Hepatocyte (in vitro differentiated cells): ENCODE measurements at regions not wholly inside any gene's neighbourhood (a gene's known extent, or its start where the extent isn't known, plus 50 kb on each side); places are given as distances from the start of the nearest gene placed in this dataset.

ENCODE experiments used
- CTCF ChIP-seq: fragments of 200-600 bp; sonication (generic); IDR thresholded peaks from 2 replicates; pipeline ENCODE4 v1.5.1; 2016; ENCODE audit warnings: antibody characterized with exemption, mild to moderate bottlenecking; ENCODE audit not compliant: poor library complexity
- EZH2 ChIP-seq: fragments of 200-600 bp; sonication (generic); IDR thresholded peaks from 2 replicates; pipeline ENCODE4 v1.6.1; 2016; ENCODE audit warnings: antibody characterized with exemption, mild to moderate bottlenecking, borderline replicate concordance

- TF ChIP-seq CTCF (no peak), EZH2 (no peak)
Observed at GRCh38 chr1:73711089-73711488, 486.9 kb downstream of the LRRIQ3 start.
